Psoas muscle (tissue), 7 donors: ENCODE measurements at regions not wholly inside any gene's neighbourhood (a gene's known extent, or its start where the extent isn't known, plus 50 kb on each side); places are given as distances from the start of the nearest gene placed in this dataset.

Experiments used
- ATAC-seq, 4 donors: fragments of 200-7000 bp; cut with Tn5 transposase; one replicate each; pipeline ENCODE4 v1.9.1; 2020; ENCODE audit warnings: moderate library complexity in 3 of 4, mild to moderate bottlenecking in 2 of 4
- DNase-seq, 2 donors: peaks; one replicate each; pipeline ENCODE4 v3.0.0-alpha.2; 2020
- H3K27ac ChIP-seq: fragments of 200-600 bp; one replicate; pipeline ENCODE4 v1.8.0; 2022
- H3K27me3 ChIP-seq, 3 donors: fragments of 200-600 bp in 1 of 3; one replicate each; pipeline versions ENCODE4 v1.6.1 to v1.8.0; 2013 to 2022; ENCODE audit warnings: low read length in 2 of 3, mild to moderate bottlenecking in 2 of 3, moderate library complexity in 1 of 3; ENCODE audit not compliant: insufficient read depth in 3 of 3
- H3K36me3 ChIP-seq, 2 donors: fragments of 200-600 bp in 1 of 2; one replicate each; pipeline versions ENCODE4 v1.6.1 to v1.8.0; 2013 to 2022; ENCODE audit warnings: low read depth in 1 of 2, mild to moderate bottlenecking in 1 of 2, moderate library complexity in 1 of 2; ENCODE audit not compliant: insufficient read depth in 1 of 2
- H3K4me1 ChIP-seq: fragments of 200-600 bp; one replicate; pipeline ENCODE4 v1.8.0; 2022
- H3K4me3 ChIP-seq: fragments of 200-600 bp; one replicate; pipeline ENCODE4 v1.8.0; 2022; ENCODE audit warnings: mild to moderate bottlenecking
- H3K9me3 ChIP-seq: fragments of 200-600 bp; one replicate; pipeline ENCODE4 v1.8.0; 2022
- WGBS, 3 donors: extraction: QIAGEN DNeasy Blood & Tissue Kit; methylation state at CpG; one replicate each; pipeline versions ENCODE4 v1.1.6 to v1.1.7; 2013; 5-methylcytosine and 5-hydroxymethylcytosine counted together
- intact Hi-C, 2 donors: fragments of 100-400 bp; cut with DNase I; formaldehyde crosslinking; loops; one replicate each; pipeline versions ENCODE4 v1.11.0 to v1.14.2; 2022
- TF ChIP-seq, protein P1 (sequence below): fragments of 200-600 bp; IDR thresholded peaks from one replicate; pipeline ENCODE4 v1.8.0; 2022; ENCODE audit warnings: antibody characterized with exemption
- donor health status: healthy with polysubstance abuse.
- donor health status: DM: no; HTN: no; CAD: no; lungs with moderate emphysema.
- donor health status: Bipolar disorder and iron deficiency.
- donor health status: healthy.
- donor health status: DM: yes; HTN: yes; CAD: no.
- donor health status: DM: no; HTN: no; CAD: no.
- donor health status: DM: yes; HTN: yes; CAD: no.

DNA sequence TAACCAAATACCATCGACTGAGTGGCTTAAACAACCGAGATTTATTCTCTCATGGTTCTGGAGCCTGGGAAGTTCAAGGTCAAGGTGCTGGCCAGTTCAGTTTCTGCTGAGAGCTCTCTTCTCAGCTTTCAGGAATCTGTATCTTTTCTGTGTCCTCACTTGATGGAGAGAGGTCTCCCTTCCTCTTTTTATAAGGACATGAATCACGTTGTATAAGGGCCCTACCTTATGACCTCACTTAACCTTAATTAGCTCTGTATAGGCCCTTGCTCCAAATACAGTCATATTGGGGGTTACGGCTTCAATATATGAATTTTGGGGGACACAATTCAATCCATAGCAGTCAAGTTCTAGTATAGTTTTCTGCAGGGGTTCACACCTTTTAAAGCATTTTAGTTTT is 135.2 kb upstream of the ADO start:
- no peak for ATAC-seq
- H3K4me1 ChIP-seq = no peaks in the 10 kb centered on the region
- no peak overlapping the region for H3K4me3 ChIP-seq
- H3K27ac ChIP-seq = no peak overlapping the region
- no peaks in the 10 kb centered on the region for H3K9me3 ChIP-seq
- TF ChIP-seq, protein P1, sequence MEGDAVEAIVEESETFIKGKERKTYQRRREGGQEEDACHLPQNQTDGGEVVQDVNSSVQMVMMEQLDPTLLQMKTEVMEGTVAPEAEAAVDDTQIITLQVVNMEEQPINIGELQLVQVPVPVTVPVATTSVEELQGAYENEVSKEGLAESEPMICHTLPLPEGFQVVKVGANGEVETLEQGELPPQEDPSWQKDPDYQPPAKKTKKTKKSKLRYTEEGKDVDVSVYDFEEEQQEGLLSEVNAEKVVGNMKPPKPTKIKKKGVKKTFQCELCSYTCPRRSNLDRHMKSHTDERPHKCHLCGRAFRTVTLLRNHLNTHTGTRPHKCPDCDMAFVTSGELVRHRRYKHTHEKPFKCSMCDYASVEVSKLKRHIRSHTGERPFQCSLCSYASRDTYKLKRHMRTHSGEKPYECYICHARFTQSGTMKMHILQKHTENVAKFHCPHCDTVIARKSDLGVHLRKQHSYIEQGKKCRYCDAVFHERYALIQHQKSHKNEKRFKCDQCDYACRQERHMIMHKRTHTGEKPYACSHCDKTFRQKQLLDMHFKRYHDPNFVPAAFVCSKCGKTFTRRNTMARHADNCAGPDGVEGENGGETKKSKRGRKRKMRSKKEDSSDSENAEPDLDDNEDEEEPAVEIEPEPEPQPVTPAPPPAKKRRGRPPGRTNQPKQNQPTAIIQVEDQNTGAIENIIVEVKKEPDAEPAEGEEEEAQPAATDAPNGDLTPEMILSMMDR = no peak
- intact Hi-C loops = no loop called here
- no peak for DNase-seq
- no peaks in the 10 kb centered on the region for H3K27me3 ChIP-seq
- H3K36me3 ChIP-seq = no peaks in the 10 kb centered on the region
- 60 to 68% (median 62%) methylated on average over 4 of the region's 4 CpGs for WGBS, 3 donors

DNA sequence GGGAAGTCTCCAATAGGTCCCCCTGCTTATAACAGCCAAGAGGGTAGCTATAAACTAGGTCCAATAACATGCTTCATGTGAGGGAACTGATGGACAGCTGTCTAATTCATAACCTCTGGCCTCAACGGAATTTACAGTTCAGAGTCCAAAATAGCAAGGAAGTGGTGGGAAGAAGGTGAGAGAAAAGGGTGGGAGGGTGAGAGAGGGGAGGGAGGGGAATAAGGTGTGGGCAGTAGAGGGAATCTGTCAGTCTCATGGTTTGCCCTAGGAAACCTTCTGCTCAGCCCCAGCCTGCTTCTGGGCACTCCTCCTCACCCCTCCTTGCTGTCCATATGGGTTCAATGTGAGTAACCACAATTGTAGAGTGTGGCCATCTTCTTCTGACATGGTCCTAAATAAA is 133.4 kb upstream of the ADO start:
- Histone ChIP-seq H3K9me3 (no peaks in the 10 kb centered on the region), H3K4me1 (no peaks in the 10 kb centered on the region), H3K27ac (no peak overlapping the region), H3K27me3 (no peaks in the 10 kb centered on the region), H3K4me3 (no peak overlapping the region), H3K36me3 (no peaks in the 10 kb centered on the region)
- TF ChIP-seq, protein P1 = no peak
- 50 to 58% (median 56%) methylated on average over 1 of the region's 1 CpG for WGBS, 3 donors
- ATAC-seq (no peak), DNase-seq (no peak)
- intact Hi-C loops = no loop called here

DNA sequence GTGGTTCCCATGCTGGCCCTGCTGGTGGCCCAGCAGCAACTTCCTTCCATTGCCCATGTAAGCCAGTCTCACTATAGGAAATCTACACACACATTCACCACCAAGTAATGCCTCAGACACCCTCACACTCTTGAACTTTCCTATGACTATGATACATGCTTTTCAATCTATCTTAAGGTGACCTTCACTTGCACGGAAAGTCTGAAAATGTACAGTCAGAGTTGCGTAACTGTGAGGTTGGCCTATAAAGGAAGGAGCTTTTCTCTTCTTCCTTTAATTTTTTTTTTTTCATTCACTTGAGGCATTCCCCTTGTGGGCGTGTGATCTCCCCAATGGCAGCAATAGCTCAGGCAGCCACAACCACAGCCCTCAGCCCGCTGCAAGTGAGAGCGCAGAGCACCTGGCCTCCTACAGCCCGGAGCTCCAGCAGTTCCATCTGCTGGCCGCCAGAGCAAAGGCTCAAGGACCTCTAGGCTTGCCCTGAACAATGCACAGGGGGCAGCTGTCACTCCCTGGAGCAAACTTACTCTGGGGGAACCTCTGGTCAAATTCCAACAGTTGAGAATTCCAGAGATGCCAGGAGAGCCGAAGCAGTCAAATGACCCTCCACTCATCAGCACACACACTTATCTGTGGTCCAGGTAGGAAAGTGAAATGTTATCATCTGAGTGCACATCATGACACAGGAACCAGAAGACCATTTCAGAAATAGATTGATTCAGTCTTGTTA is 123.1 kb upstream of the ADO start:
- H3K4me3 ChIP-seq = no peak overlapping the region
- TF ChIP-seq, protein P1 = no peak
- H3K27ac ChIP-seq = no peak overlapping the region
- H3K27me3 ChIP-seq = no peaks in the 10 kb centered on the region
- DNase-seq (no peak), ATAC-seq (no peak)
- H3K4me1 ChIP-seq = no peaks in the 10 kb centered on the region
- intact Hi-C loops = no loop called here
- 58 to 65% (median 58%) methylated on average over 8 of the region's 8 CpGs for WGBS, 3 donors
- no peaks in the 10 kb centered on the region for H3K36me3 ChIP-seq
- no peaks in the 10 kb centered on the region for H3K9me3 ChIP-seq

DNA sequence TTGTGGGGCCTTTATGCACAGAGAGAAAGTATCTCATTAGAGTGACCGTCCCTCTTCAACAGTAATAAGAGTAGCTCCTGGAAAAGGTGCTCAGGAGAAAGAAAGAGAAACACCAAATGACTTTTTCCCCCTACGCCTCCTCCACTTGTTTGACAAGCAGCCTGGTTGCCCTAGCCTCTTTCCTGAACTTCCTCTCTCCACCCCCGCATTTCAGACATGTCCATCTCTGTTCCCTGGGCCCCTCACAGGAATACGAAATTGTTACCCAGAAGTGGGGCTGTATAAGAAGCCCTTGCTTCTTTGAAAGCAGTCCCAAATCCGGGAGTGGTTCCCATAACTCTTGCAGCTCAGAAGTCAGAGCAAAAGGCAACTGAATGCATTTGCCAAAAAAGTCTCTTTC is 119.6 kb upstream of the ADO start:
- H3K4me1 ChIP-seq = no peaks in the 10 kb centered on the region
- no peaks in the 10 kb centered on the region for H3K36me3 ChIP-seq
- TF ChIP-seq, protein P1 = no peak
- 73 to 80% (median 77%) methylated on average over 5 of the region's 5 CpGs for WGBS, 3 donors
- H3K27me3 ChIP-seq = no peaks in the 10 kb centered on the region
- DNase-seq (no peak), ATAC-seq (no peak)
- H3K27ac ChIP-seq = no peak overlapping the region
- intact Hi-C loops = loop anchor here in 1 of 2 donors (5.0 kb wide), 1 partner anchor 72 kb away; no protein-coding TSS in a partner anchor
- H3K9me3 ChIP-seq = no peaks in the 10 kb centered on the region
- no peak overlapping the region for H3K4me3 ChIP-seq

DNA sequence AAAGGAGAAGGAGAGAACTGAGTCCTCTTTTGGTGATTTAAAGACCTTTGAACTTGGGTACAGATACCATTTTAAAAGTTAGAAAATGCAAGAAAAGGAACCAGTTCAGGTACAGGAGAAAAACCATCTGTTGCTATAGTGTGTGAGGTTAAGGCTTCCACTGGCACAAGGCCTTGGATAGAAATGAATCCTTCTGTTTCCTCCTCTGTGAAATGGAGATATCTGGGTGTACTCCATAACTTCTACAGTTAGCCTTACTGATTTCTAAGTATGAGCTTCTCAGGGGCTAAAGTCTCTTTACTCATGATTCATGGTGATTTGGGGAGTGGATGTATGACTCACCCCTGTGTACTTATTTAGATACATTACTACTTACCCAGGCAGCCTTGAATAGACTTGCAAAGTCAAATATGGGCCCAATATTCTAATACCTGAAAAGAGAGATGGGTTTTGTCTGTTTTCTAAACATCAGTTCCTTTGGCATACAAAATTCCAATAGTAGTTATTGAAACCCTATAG is 117.2 kb upstream of the ADO start:
- no peaks in the 10 kb centered on the region for H3K36me3 ChIP-seq
- no peak overlapping the region for H3K27ac ChIP-seq
- H3K27me3 ChIP-seq = no peaks in the 10 kb centered on the region
- DNase-seq = no peak
- no peak for ATAC-seq
- TF ChIP-seq, protein P1 = no peak
- H3K4me3 ChIP-seq = no peak overlapping the region
- intact Hi-C loops = loop anchor here in 1 of 2 donors (5.0 kb wide), 1 partner anchor 70 kb away; no protein-coding TSS in a partner anchor
- no peaks in the 10 kb centered on the region for H3K4me1 ChIP-seq
- no peaks in the 10 kb centered on the region for H3K9me3 ChIP-seq
